Stimulated activated naive B cell treated with anti-CD40 and anti-IgM and Interleukin-4, amounts not matched to agents 10 μg/mL and 1 μg/mL and 100 μg/mL, for 72 hours (primary cell): ENCODE measurements at regions not wholly inside any gene's neighbourhood (a gene's known extent, or its start where the extent isn't known, plus 50 kb on each side); places are given as distances from the start of the nearest gene placed in this dataset.

Source experiments
- ATAC-seq, 2 donors: fragments of 150-1000 bp; cut with Tn5 transposase; replicated peaks; 2 replicates each; pipeline ENCODE4 v1.10.0; 2021; ENCODE audit warnings: moderate library complexity in 1 of 2
- DNase-seq: peaks from one replicate; pipeline ENCODE4 v3.0.0; 2021
- H3K27ac Mint-ChIP-seq: one replicate; pipeline ENCODE4 v1.8.0; 2022; ENCODE audit warnings: mild to moderate bottlenecking, mixed read lengths
- H3K27me3 Mint-ChIP-seq, 2 donors: one replicate each; pipeline ENCODE4 v1.8.0; 2022; ENCODE audit warnings: mixed read lengths in 2 of 2
- H3K36me3 Mint-ChIP-seq, 2 donors: one replicate each; pipeline ENCODE4 v1.8.0; 2022; ENCODE audit warnings: mixed read lengths in 2 of 2, mild to moderate bottlenecking in 1 of 2
- H3K4me1 Mint-ChIP-seq, 2 donors: one replicate each; pipeline ENCODE4 v1.8.0; 2022; ENCODE audit warnings: mixed read lengths in 2 of 2, mild to moderate bottlenecking in 1 of 2
- H3K4me3 Mint-ChIP-seq, 2 donors: one replicate each; pipeline ENCODE4 v1.8.0; 2022; ENCODE audit warnings: mild to moderate bottlenecking in 2 of 2, mixed read lengths in 2 of 2, moderate library complexity in 1 of 2
- H3K9me3 Mint-ChIP-seq, 2 donors: one replicate each; pipeline ENCODE4 v1.8.0; 2022; ENCODE audit warnings: mixed read lengths in 2 of 2, mild to moderate bottlenecking in 1 of 2

- no peak overlapping the region for H3K4me3 Mint-ChIP-seq
- no peak overlapping the region for H3K27ac Mint-ChIP-seq
- ATAC-seq (no peak), DNase-seq (no peak)
- peaks cover 12% of the 10 kb centered on the region in 2 donors for H3K9me3 Mint-ChIP-seq
- H3K27me3 Mint-ChIP-seq: peaks cover 33 to 59% of the 10 kb centered on the region in 2 donors
- peaks cover 0 to 1% of the 10 kb centered on the region in 2 donors for H3K4me1 Mint-ChIP-seq
- no peaks in the 10 kb centered on the region for H3K36me3 Mint-ChIP-seq
Measured at GRCh38 chr7:127530148-127530547, 55.2 kb downstream of the GCC1 start.

GRCh38 chr7:127527561-127527960 lies 57.8 kb downstream of the GCC1 start:
- no peaks in the 10 kb centered on the region for H3K36me3 Mint-ChIP-seq
- H3K27me3 Mint-ChIP-seq: peaks cover 23 to 55% of the 10 kb centered on the region in 2 donors
- DNase-seq (no peak), ATAC-seq (no peak)
- H3K4me1 Mint-ChIP-seq: peaks cover 0 to 1% of the 10 kb centered on the region in 2 donors
- H3K27ac Mint-ChIP-seq: no peak overlapping the region
- no peak overlapping the region for H3K4me3 Mint-ChIP-seq
- H3K9me3 Mint-ChIP-seq: peaks cover 12 to 14% of the 10 kb centered on the region in 2 donors

DNA sequence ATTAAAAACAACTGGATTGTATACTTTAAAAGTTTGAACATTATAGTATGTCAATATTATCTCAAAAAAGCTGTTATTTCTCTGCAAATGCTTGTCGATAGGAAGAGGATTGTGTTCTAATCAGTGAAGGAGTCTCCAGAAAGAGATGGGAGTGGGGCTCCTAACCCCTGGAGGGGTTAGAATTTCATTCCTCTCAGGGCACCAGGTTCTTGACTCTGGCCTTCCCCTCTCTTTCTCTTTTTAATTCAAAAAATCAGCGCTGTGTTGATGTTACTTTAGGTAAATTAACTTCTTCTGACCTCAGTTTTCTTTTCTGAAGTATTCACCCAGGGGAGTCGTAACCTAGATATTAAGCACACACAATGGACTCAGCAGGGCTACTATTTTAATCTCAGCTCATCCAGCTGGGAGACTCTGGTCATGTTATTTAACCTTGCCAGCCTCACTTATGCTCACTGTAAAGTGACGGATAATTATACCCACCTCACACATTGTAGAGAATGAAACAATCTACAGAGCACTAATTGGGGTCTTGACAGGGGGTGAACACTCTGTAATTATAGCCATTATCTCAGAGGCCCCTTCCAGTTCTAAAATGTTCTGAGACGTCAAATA lies 59.4 kb downstream of the GCC1 start:
- no peak overlapping the region for H3K4me3 Mint-ChIP-seq
- H3K27ac Mint-ChIP-seq: no peak overlapping the region
- ATAC-seq: no peak
- H3K27me3 Mint-ChIP-seq: peaks cover 22 to 62% of the 10 kb centered on the region in 2 donors
- H3K9me3 Mint-ChIP-seq: peaks cover 12 to 18% of the 10 kb centered on the region in 2 donors
- no peaks in the 10 kb centered on the region for H3K36me3 Mint-ChIP-seq
- H3K4me1 Mint-ChIP-seq: no peaks in the 10 kb centered on the region
- no peak for DNase-seq

GRCh38 chr7:127516320-127516719 lies 69.1 kb downstream of the GCC1 start:
- peak in 1 of 2 donors; percentile 19 for ATAC-seq
- H3K27me3 Mint-ChIP-seq: peaks cover 21 to 48% of the 10 kb centered on the region in 2 donors
- no peaks in the 10 kb centered on the region for H3K9me3 Mint-ChIP-seq
- H3K27ac Mint-ChIP-seq: no peak overlapping the region
- H3K4me1 Mint-ChIP-seq: no peaks in the 10 kb centered on the region
- DNase-seq: no peak
- no peaks in the 10 kb centered on the region for H3K36me3 Mint-ChIP-seq
- H3K4me3 Mint-ChIP-seq: no peak overlapping the region

DNA sequence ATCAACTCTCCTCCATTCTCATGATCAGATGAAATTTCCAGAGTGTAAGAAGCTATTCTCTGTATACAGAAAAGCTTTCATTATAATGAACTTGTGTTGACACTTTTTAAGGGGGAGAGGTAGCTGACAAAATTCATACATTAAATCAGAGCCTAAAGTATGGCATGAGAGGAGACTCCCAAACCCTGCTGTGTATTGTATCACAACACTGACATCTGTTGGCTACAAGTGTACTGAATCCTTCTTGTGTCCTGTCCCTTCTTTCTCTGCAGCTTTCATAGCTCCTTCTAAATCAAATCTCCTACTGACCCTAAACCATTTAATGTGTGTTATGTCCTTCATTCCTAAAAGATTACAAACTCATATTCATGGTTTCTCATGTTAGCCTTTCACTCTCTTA lies 70.9 kb downstream of the GCC1 start:
- no peaks in the 10 kb centered on the region for H3K4me1 Mint-ChIP-seq

GRCh38 chr7:127513311-127513710 lies 72.1 kb downstream of the GCC1 start:
- Mint-ChIP-seq H3K4me1 (no peaks in the 10 kb centered on the region), H3K27ac (no peak overlapping the region), H3K4me3 (no peak overlapping the region), H3K36me3 (no peaks in the 10 kb centered on the region), H3K9me3 (no peaks in the 10 kb centered on the region), H3K27me3 (peaks cover 23 to 45% of the 10 kb centered on the region in 2 donors)
- DNase-seq (no peak), ATAC-seq (no peak)

More for the DNA sequence above, 70.9 kb downstream of the GCC1 start:
- Mint-ChIP-seq H3K27me3 (peaks cover 23 to 48% of the 10 kb centered on the region in 2 donors), H3K9me3 (no peaks in the 10 kb centered on the region), H3K4me3 (no peak overlapping the region), H3K27ac (no peak overlapping the region), H3K36me3 (no peaks in the 10 kb centered on the region)
- ATAC-seq: peak; percentile 58 to 65
- DNase-seq: no peak

DNA sequence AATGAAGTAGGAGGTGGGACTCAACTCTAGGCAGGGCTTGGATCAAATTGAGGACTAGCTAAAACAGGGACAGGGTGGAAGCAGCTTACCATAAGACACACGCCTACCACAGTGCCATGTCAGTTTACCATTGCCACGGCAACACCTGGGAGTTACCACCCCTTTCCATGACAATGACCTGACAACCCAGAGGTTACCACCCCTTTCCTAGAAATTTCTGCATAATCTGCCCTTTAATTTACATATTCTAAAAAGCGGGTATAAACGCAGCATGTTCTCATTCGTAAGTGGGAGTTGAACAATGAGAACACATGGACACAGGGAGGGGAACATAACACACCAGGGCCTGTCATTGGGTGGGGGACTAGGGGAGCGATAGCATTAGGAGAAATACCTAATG lies 72.7 kb downstream of the GCC1 start:
- H3K27me3 Mint-ChIP-seq: peaks cover 26 to 43% of the 10 kb centered on the region in 2 donors
- no peaks in the 10 kb centered on the region for H3K36me3 Mint-ChIP-seq
- H3K4me3 Mint-ChIP-seq: no peak overlapping the region
- no peaks in the 10 kb centered on the region for H3K9me3 Mint-ChIP-seq
- ATAC-seq (no peak), DNase-seq (no peak)
- no peak overlapping the region for H3K27ac Mint-ChIP-seq
- no peaks in the 10 kb centered on the region for H3K4me1 Mint-ChIP-seq

DNA sequence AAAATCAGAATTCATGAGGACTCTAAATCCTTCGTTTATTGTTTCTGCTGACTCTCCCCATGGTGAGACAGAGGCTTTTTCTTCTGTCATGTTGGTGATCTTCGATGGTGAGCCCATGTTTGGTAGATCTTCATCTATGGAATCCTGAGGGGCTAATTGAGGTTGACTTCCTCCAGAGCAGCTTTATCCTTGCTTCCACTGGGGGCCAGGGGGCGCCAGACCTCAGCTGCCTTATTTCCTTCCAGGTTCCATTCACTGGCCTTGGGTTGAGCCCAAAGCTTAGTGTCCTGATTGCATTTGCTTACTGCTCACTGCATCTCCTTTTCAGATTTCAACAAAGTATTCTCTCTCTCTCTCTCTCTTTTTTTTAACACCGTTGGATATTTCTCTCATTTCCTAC lies 80.7 kb downstream of the GCC1 start:
- Mint-ChIP-seq H3K27me3 (peaks cover 31 to 40% of the 10 kb centered on the region in 2 donors), H3K9me3 (peaks cover 0 to 3% of the 10 kb centered on the region in 2 donors), H3K27ac (no peak overlapping the region), H3K4me3 (no peak overlapping the region), H3K36me3 (no peaks in the 10 kb centered on the region), H3K4me1 (no peaks in the 10 kb centered on the region)
- ATAC-seq: peak in 1 of 2 donors; percentile 33
- DNase-seq: no peak

DNA sequence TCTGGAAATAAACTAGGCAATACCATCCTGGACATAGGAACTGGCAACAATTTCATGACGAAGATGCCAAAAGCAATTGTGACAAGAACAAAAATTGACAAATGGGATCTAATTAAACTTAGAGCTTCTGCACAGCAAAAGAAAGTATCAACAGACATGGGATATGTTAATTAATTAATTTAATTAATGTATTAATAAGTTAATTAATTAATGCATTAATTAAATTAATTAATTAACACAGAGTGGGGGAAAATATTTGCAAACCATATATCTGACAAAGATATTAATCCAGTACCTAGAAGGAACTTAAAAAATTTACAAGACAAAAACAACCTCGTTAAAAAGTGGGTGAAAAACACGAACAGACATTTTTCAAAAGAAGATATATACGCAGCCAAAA lies 83.6 kb downstream of the GCC1 start:
- no peak overlapping the region for H3K27ac Mint-ChIP-seq
- H3K4me3 Mint-ChIP-seq: no peak overlapping the region
- H3K27me3 Mint-ChIP-seq: peaks cover 29 to 33% of the 10 kb centered on the region in 2 donors
- no peaks in the 10 kb centered on the region for H3K4me1 Mint-ChIP-seq
- H3K9me3 Mint-ChIP-seq: peaks cover 0 to 3% of the 10 kb centered on the region in 2 donors
- DNase-seq (no peak), ATAC-seq (no peak)
- no peaks in the 10 kb centered on the region for H3K36me3 Mint-ChIP-seq

DNA sequence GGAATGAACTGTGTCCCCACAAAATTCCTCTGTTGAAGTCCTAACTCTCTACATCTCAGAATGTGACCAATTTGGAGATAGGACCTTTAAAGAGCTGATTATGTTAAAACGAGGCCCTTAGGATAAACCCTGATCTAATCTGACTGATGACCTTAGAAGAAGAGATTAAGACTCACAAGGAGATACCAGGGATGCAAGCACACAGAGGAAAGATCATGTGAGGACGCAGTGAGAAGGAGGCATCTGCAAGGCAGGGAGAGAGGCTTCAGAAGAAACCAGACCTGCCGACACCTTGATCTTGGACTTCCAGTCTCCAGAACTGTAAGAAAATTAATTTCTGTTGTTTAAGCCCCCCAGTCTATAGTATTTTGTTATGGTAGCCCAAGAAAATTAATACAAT lies 94.9 kb upstream of the ZNF800 start:
- H3K36me3 Mint-ChIP-seq: no peaks in the 10 kb centered on the region
- DNase-seq (no peak), ATAC-seq (no peak)
- no peak overlapping the region for H3K27ac Mint-ChIP-seq
- no peaks in the 10 kb centered on the region for H3K4me1 Mint-ChIP-seq
- peaks cover 22 to 23% of the 10 kb centered on the region in 2 donors for H3K27me3 Mint-ChIP-seq
- H3K4me3 Mint-ChIP-seq: no peak overlapping the region
- H3K9me3 Mint-ChIP-seq: peaks cover 0 to 2% of the 10 kb centered on the region in 2 donors

- Mint-ChIP-seq H3K4me3 (no peak overlapping the region), H3K4me1 (no peaks in the 10 kb centered on the region), H3K27ac (no peak overlapping the region), H3K36me3 (no peaks in the 10 kb centered on the region), H3K9me3 (peaks cover 0 to 2% of the 10 kb centered on the region in 2 donors), H3K27me3 (peaks cover 19 to 26% of the 10 kb centered on the region in 2 donors)
- DNase-seq: no peak
- ATAC-seq: peak in 1 of 2 donors; percentile 34
Measured at GRCh38 chr7:127486654-127487053, 94.1 kb upstream of the ZNF800 start.

DNA sequence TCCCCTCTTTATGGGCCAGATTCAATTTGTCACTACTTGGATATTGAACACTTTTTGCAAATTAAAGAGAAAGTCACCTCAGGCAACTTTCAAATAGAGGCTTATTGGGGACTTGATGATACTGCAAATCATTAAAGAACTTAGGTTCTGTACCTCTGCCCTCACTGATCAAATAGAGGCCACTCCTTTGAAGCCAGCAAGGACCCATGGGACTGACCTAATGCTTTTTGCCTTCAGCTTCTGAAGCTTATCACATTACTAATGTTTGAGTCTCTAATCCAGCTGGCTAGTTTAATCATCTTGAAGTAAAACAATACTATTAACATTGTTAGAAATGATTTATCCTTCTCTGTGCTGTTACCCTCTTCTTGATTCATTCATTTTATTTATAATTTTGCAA lies 93.0 kb upstream of the ZNF800 start:
- Mint-ChIP-seq H3K4me1 (no peaks in the 10 kb centered on the region), H3K27me3 (peaks cover 9 to 25% of the 10 kb centered on the region in 2 donors), H3K27ac (no peak overlapping the region), H3K9me3 (peaks cover 0 to 2% of the 10 kb centered on the region in 2 donors), H3K4me3 (no peak overlapping the region), H3K36me3 (no peaks in the 10 kb centered on the region)
- no peak for ATAC-seq
- DNase-seq: no peak

DNA sequence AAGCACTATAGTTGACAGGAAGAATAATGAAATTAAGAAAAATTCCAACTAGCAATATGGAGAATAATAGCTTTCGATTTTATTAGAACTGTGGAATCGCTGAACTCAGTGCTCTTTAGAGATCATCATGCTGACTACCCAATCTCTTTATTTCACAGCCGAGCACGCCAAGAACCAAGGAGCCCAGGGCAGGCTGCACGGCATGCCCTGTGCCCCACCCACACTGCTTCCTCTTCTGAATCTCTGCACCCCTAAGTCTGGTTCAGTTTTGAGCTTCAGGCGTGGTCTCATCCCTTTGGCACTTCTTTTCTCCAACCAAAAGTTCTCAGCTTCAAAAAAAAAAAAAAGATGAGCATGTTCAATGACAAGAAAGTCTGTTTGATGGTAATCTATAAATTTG lies 92.4 kb upstream of the ZNF800 start:
- no peak overlapping the region for H3K4me3 Mint-ChIP-seq
- H3K4me1 Mint-ChIP-seq: no peaks in the 10 kb centered on the region
- no peak for ATAC-seq

GRCh38 chr7:127478461-127478860 lies 86.0 kb upstream of the ZNF800 start:
- Mint-ChIP-seq H3K27ac (no peak overlapping the region), H3K4me3 (no peak overlapping the region), H3K9me3 (no peaks in the 10 kb centered on the region), H3K4me1 (no peaks in the 10 kb centered on the region), H3K27me3 (peaks cover 12 to 25% of the 10 kb centered on the region in 2 donors), H3K36me3 (no peaks in the 10 kb centered on the region)
- ATAC-seq (no peak), DNase-seq (no peak)

More for the DNA sequence above, 92.4 kb upstream of the ZNF800 start:
- H3K27me3 Mint-ChIP-seq: peaks cover 5 to 23% of the 10 kb centered on the region in 2 donors
- DNase-seq: no peak
- peaks cover 0 to 2% of the 10 kb centered on the region in 2 donors for H3K9me3 Mint-ChIP-seq
- H3K36me3 Mint-ChIP-seq: no peaks in the 10 kb centered on the region
- no peak overlapping the region for H3K27ac Mint-ChIP-seq

- Mint-ChIP-seq H3K27ac (no peak overlapping the region), H3K36me3 (no peaks in the 10 kb centered on the region), H3K9me3 (no peaks in the 10 kb centered on the region), H3K4me1 (no peaks in the 10 kb centered on the region), H3K27me3 (peaks cover 15 to 25% of the 10 kb centered on the region in 2 donors), H3K4me3 (no peak overlapping the region)
- DNase-seq: no peak
- ATAC-seq: no peak
Measured at GRCh38 chr7:127478024-127478355, 85.5 kb upstream of the ZNF800 start.
